ENCODE measurements at regions not wholly inside any gene's neighbourhood (a gene's known extent, or its start where the extent isn't known, plus 50 kb on each side); places are given as distances from the start of the nearest gene placed in this dataset.

DNA sequence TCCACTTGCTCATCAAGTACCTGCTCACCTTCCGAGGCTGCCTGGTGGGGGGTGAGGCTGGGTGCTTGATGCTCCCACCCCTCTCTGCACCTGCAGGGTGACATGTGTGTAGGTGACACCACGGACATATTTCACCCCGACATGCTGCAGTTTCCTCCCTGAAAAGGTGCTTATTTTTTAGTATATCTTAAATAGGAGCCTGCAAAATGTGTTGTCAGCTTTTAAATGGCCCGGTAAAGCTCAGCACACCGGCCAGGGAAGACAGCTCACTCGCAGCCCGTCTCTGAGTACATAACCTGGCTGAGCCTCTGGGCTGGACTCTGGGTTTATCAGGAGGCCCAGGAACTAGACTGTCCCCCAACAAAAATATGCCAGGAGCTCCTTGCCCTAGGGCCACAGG lies 89.3 kb upstream of the LINGO1 start:
- no peaks in the 10 kb centered on the region for H4K20me1 ChIP-seq
- H3K27ac ChIP-seq: no peak overlapping the region
- H3K4me1 ChIP-seq: peaks cover 19% of the 10 kb centered on the region
- no peaks in the 10 kb centered on the region for H3K27me3 ChIP-seq
- TF ChIP-seq Cebpa-rat (IDR thresholded peaks at IDR 0.05): no peak
- H3K4me3 ChIP-seq: no peak overlapping the region
- no peaks in the 10 kb centered on the region for H3K9me3 ChIP-seq
- H3K9ac ChIP-seq: no peak overlapping the region
- H3K4me2 ChIP-seq: no peak overlapping the region
- no peaks in the 10 kb centered on the region for H3K36me3 ChIP-seq

DNA sequence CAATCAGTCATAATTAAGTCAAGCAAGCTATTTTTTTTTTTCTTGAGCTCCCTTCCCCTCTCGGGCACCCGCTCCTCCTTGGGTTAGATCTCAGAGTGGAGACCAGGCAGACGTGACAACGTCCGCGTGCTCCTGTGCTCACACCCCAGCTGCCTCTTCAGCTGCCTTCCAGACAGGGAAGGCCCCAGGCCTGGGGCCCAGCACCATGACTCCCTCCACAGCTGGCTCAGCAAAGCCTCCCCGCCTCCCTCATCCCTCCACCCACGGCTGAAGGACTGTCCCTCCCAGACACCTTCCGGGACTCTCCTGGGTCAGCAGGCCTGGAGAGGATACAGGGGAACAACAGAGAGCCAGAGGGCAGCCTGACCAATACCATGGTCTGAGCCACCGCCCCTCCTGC lies 87.9 kb upstream of the LINGO1 start:
- Histone ChIP-seq H3K4me3 (no peak overlapping the region), H3K9ac (no peak overlapping the region), H3K36me3 (no peaks in the 10 kb centered on the region), H3K9me3 (no peaks in the 10 kb centered on the region), H3K27me3 (no peaks in the 10 kb centered on the region), H4K20me1 (no peaks in the 10 kb centered on the region), H3K4me1 (peaks cover 21% of the 10 kb centered on the region), H3K27ac (no peak overlapping the region), H3K4me2 (no peak overlapping the region)
- no peak for TF ChIP-seq Cebpa-rat (IDR thresholded peaks at IDR 0.05)

DNA sequence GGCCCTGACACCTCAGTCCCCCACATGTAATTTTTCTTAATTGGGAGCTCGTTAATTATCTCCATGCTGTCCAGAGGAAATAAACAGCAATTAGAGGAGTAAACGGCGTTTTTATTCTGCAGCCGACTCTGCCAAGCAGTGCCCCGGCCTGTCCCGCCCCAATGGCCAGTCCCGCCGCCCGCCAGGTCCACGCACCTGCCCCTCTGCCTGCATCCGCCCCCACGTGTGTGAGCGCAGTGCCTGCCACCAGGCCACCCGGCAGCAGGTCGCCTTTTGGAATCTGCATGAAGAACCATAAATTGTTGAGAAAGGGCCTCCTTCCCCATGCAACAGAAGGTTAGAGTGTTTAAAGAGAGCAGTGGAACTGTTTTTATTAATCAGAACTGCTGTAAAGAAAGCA lies 87.5 kb upstream of the LINGO1 start:
- no peak overlapping the region for H3K27ac ChIP-seq
- no peak overlapping the region for H3K4me2 ChIP-seq
- TF ChIP-seq Cebpa-rat (IDR thresholded peaks at IDR 0.05): no peak
- H4K20me1 ChIP-seq: no peaks in the 10 kb centered on the region
- no peaks in the 10 kb centered on the region for H3K27me3 ChIP-seq
- H3K9ac ChIP-seq: no peak overlapping the region
- peaks cover 21% of the 10 kb centered on the region for H3K4me1 ChIP-seq
- H3K9me3 ChIP-seq: no peaks in the 10 kb centered on the region
- no peaks in the 10 kb centered on the region for H3K36me3 ChIP-seq
- H3K4me3 ChIP-seq: no peak overlapping the region

DNA sequence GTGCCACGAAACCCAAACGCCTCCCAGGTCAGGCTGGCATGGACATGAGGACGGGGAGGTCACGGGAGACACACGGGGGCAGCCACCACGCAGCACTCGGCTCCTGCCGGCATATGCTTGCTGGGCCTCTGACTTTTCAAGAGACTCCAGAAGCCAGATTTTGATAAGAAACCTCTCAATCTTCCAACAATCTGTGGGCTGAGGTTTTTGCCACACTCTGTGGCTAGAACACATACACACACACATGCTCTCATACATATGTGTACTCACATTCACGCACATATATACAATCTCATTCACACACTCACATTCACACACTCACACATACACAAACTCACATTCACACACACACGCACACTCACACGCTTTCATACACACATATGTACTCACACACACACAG lies 86.7 kb upstream of the LINGO1 start:
- H4K20me1 ChIP-seq: no peaks in the 10 kb centered on the region
- H3K4me1 ChIP-seq: peaks cover 21% of the 10 kb centered on the region
- no peaks in the 10 kb centered on the region for H3K36me3 ChIP-seq
- no peaks in the 10 kb centered on the region for H3K27me3 ChIP-seq
- no peak overlapping the region for H3K9ac ChIP-seq
- no peak overlapping the region for H3K4me2 ChIP-seq
- no peak overlapping the region for H3K27ac ChIP-seq
- TF ChIP-seq Cebpa-rat (IDR thresholded peaks at IDR 0.05): no peak
- no peak overlapping the region for H3K4me3 ChIP-seq
- no peaks in the 10 kb centered on the region for H3K9me3 ChIP-seq

DNA sequence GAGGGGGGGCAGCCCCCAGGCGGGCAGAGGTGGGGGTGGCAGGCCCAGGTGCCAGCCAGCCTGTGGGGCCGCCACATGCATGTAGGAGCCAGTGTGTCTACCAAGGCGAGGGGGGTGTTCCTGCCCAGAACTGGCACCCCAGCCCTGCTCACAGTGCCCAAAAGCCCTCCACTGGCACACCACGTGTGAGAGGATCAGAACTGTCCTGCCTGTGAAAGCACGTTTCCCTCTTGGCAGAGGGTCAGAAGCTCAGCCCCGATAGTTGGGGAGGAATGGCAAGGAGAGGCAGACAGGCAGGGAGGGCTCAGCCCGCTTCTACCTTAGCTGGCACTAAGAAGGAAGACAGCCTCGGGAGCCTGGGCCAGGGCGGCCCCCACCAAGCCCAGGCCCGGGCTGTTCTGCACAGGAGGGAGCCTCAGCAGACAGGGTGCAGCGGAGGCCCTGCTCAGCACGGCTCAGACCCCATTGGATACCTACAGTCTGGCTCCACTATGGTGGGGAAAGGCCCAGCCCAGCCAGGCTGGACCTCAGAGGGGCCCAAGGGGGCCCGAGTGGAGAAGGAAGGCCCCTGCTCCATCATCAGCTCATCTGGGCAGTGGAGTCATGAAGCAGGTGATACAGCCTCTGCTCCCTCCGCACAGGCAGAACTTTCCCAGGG lies 84.8 kb upstream of the LINGO1 start:
- no peak for TF ChIP-seq Cebpa-rat (IDR thresholded peaks at IDR 0.05)
- Histone ChIP-seq H3K9me3 (no peaks in the 10 kb centered on the region), H3K27ac (no peak overlapping the region), H4K20me1 (no peaks in the 10 kb centered on the region), H3K4me3 (no peak overlapping the region), H3K9ac (no peak overlapping the region), H3K27me3 (no peaks in the 10 kb centered on the region), H3K4me2 (0 out of 2 replicates have a peak overlapping the region, but pooled peaks have one; percentile 0), H3K36me3 (no peaks in the 10 kb centered on the region), H3K4me1 (peaks cover 11% of the 10 kb centered on the region; the same call in 1 of the 2 replicates)

DNA sequence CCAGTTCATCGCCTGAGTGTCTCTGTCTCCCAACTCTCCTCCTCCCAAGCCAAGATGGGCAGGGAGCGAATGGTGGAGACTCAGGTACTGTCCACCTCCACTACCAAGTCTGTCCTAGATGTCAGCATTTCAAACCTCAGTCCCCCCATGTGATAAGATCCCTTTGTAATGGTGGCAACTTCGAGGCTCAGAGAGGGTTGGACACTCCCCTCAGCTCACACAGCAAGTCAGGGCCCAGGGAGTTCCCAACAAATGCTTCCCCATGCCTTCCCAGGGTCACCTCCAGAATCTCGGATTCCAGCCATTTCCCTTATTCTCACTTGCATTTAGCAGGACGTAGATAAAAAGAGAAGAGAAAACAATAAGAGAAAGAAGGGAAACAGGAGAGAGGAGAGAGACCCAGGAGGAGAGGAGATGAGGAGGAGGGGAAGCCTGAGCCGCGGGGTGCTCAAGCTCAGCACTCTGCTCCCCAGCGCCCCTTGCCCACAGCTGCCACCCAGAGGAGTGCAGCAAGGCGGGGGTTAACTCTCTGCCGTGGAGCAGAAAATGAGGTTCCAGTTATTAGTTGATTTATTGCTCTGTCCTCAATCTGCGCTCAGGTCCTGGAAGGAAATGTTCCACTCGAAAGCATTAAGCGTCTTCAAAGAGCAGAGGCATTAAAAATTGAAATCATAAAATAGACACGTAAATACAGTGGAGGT lies 84.1 kb upstream of the LINGO1 start:
- H3K9me3 ChIP-seq: no peaks in the 10 kb centered on the region
- TF ChIP-seq Cebpa-rat (IDR thresholded peaks at IDR 0.05): no peak
- H3K27ac ChIP-seq: no peak overlapping the region
- H3K9ac ChIP-seq: no peak overlapping the region
- H3K4me2 ChIP-seq: 0 out of 2 replicates have a peak overlapping the region, but pooled peaks have one; percentile 0
- H3K4me1 ChIP-seq: peaks cover 11% of the 10 kb centered on the region; the same call in 1 of the 2 replicates
- no peaks in the 10 kb centered on the region for H3K27me3 ChIP-seq
- H3K4me3 ChIP-seq: no peak overlapping the region
- H4K20me1 ChIP-seq: no peaks in the 10 kb centered on the region
- no peaks in the 10 kb centered on the region for H3K36me3 ChIP-seq

DNA sequence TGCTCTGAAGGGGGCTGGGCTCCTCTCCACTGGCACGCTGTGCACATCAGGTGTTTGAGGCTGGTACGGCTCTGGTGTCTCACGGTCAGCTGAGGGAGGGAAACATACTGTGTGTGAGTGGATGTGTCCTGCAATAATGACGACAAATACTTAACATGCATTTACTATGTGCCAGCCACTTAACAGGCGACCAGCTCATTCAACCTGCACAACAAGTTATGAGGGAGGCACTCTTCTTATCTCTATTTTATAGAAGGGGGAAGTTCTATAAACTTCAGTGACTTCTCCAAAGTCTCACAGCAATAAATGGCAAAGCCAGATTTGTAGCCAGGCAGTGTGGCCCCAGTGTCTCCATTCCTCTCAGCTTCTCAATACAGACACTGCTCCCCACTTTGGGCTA lies 83.1 kb upstream of the LINGO1 start:
- Histone ChIP-seq H4K20me1 (no peaks in the 10 kb centered on the region), H3K27ac (no peak overlapping the region), H3K27me3 (no peaks in the 10 kb centered on the region), H3K4me2 (no peak overlapping the region), H3K4me1 (peaks cover 11% of the 10 kb centered on the region; the same call in 1 of the 2 replicates), H3K9me3 (no peaks in the 10 kb centered on the region), H3K4me3 (no peak overlapping the region), H3K9ac (no peak overlapping the region), H3K36me3 (no peaks in the 10 kb centered on the region)
- TF ChIP-seq Cebpa-rat (IDR thresholded peaks at IDR 0.05): no peak

DNA sequence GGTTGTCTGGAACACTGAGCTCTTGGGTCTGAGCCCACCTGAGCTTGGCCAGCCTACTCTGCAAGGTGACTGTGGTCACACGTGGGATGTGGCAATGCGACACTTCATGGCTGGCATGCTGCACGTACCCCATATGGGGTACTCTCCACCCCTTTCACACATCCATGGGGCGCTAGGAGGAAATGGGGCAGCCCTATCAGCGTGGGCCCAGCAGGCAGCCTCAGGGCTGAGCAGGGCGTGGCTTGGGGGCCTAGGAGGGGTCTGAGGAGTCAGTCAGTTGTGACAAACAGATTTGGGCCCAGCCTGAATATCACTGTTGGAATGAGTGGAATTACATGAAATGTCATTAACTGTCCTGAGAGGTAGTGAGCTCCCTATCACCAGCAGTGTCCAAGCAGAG lies 82.3 kb upstream of the LINGO1 start:
- no peaks in the 10 kb centered on the region for H3K9me3 ChIP-seq
- H3K27ac ChIP-seq: no peak overlapping the region
- peaks cover 11% of the 10 kb centered on the region; the same call in 1 of the 2 replicates for H3K4me1 ChIP-seq
- no peaks in the 10 kb centered on the region for H3K36me3 ChIP-seq
- H3K9ac ChIP-seq: no peak overlapping the region
- no peak overlapping the region for H3K4me2 ChIP-seq
- H3K4me3 ChIP-seq: no peak overlapping the region
- H3K27me3 ChIP-seq: no peaks in the 10 kb centered on the region
- no peaks in the 10 kb centered on the region for H4K20me1 ChIP-seq
- no peak for TF ChIP-seq Cebpa-rat (IDR thresholded peaks at IDR 0.05)

DNA sequence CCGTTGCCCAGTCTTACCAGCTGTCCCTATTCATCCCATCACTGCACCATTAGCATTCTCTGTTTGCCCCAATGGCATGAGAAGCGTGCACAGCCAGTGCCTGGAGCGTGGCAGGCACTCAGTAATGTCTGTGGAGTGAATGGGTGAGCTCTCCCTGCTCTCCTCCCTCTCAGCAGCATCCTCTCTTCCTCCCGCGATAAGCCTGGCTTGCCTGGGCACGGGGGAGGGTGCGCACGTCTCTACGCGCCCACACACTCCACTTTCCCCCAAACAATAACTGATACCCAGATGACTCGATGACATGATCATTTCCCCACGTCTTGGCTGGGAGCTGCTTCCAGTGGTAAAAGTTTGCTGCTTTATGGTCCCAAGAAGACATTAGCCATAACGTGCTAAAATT lies 81.8 kb upstream of the LINGO1 start:
- Histone ChIP-seq H3K4me2 (no peak overlapping the region), H3K27ac (no peak overlapping the region), H3K9ac (no peak overlapping the region), H3K4me3 (no peak overlapping the region), H3K36me3 (no peaks in the 10 kb centered on the region), H3K27me3 (no peaks in the 10 kb centered on the region), H3K9me3 (no peaks in the 10 kb centered on the region), H4K20me1 (peaks cover under 1% of the 10 kb centered on the region; the same call in 1 of the 2 replicates), H3K4me1 (peaks cover 11% of the 10 kb centered on the region; the same call in 1 of the 2 replicates)
- TF ChIP-seq Cebpa-rat (IDR thresholded peaks at IDR 0.05): no peak

DNA sequence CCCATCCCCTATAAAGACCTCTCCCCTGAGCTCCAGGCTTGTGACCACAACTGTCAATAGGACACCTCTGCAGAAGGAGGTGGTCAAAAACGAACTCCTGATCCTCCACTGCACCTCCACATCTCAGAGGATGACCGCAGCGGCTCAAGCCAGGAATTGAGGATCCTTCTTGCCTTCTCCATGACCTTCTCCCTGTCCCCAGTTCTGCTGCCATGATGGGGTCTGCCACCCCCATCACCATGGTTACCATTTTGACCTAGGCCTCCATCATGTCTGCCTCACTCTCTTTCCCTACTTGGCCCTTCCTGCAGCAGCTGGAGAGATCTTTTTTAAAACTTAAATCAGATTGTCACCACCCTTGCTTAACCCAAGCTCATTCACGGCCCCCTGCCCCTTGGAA lies 81.3 kb upstream of the LINGO1 start:
- Histone ChIP-seq H3K36me3 (no peaks in the 10 kb centered on the region), H3K27ac (no peak overlapping the region), H3K4me3 (no peak overlapping the region), H3K9ac (no peak overlapping the region), H4K20me1 (peaks cover 6% of the 10 kb centered on the region; the same call in 1 of the 2 replicates), H3K4me1 (peaks cover 11% of the 10 kb centered on the region; the same call in 1 of the 2 replicates), H3K9me3 (no peaks in the 10 kb centered on the region), H3K27me3 (no peaks in the 10 kb centered on the region), H3K4me2 (no peak overlapping the region)
- no peak for TF ChIP-seq Cebpa-rat (IDR thresholded peaks at IDR 0.05)
